Cerebellar cortex (tissue), 1 donor: ENCODE measurements at regions not wholly inside any gene's neighbourhood (a gene's known extent, or its start where the extent isn't known, plus 50 kb on each side); places are given as distances from the start of the nearest gene placed in this dataset.
A peak's percentile ranks its signal among the peaks of the same experiment; 100 is the strongest.

Source experiments
- DNase-seq: peaks from one replicate; pipeline ENCODE4 v3.0.0-alpha.2; 2015; ENCODE audit warnings: low spot score

DNA sequence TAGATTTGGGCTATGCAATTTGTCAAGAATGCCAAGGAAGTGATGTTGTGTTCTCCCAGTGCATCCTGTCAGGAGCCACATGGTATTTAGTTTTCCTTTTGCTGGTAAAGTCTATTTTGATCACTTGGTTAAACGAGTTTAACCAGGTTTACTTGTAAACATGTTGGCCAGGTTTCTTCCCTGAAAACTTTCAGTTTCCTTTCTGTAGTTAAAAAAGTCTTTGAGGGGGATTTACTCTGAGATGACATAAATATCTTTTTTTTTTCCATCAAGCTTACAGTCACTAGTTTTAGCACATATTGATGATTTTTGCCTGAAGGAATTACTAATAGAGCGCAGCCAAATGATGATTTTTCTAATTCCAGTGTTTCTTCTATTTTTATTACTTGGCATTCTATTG lies 320.5 kb downstream of the PHF14 start:
- no peak for DNase-seq

DNA sequence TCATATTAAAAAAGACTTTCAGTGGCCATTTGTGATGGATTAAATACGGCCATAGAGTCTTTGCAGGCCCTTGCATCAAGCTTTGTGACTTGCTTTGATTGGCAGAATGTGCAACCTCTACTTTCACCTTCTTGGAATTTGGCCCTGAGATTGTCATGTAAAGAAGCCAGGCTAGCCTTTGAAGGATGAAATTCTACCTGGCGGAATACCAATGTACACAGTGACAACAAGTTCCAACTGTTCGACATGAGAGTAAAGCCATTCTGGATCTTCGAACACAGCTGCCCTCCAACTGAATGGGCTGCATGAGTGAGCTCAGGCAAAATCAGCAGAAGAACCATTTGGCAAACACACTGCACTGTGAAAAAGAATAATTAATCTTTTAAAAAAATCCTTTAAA lies 321.3 kb downstream of the PHF14 start:
- DNase-seq, result no peak

DNA sequence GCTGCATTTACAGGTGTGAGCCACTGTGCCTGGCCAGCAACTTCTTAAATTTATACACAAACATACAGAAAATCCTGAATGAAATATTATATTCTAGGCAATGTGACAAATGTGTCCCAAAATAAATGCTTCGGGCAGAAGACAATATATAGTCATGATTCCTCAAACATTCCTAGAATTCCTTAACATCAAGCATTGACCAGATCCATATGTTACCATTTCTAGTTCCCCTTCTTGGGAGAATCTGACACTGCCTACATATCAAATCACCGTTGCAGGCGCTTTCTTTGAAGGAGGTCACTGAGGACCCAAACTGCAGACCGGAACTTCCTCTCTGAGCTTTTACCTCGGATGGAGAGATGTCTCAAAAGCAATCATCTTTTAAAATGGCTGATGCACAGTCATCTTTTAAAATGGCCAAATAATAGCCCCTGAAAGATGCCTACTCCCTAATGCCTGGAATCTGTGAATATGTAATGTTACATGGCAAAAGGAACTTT lies 323.5 kb downstream of the PHF14 start:
- no peak for DNase-seq

DNA sequence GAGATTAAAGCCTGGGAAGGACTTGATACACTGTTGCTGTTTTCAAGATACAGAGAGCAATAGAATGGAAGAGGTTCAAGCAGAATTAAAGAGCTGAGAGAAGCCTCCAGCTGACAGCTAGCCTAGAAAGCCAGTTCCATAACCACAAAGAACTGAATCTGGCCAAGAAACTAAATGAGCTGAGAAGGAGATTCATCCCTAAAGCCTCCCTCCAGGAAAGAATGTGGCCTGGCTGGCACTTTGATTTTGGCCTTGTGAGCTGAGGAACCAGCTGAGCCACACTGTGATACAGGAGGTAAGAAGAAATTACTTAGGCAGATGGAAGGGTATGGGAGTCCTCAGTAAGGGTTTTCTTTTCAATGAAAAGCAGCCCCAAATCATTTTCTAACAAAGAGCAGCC lies 324.1 kb downstream of the PHF14 start:
- DNase-seq, result peak; percentile 77

DNA sequence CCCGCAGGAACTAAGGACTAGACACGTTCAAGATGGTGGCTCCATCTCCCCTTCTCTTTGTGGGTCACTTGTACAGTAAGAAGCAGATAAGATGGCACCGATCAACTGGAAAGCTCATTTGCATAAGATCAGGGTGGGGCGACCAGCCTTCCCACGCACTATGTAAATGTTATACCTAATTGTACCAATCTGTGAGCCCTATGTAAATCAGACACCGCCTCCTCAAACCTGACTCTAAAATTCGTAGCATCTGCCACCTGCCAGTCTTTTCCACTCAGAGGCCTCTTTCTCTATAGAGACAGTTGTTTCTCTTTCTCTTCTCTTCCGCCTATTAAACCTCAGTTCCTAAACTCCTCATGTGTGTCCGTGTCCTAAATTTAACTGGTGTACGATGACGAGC lies 324.5 kb downstream of the PHF14 start:
- no peak for DNase-seq

DNA sequence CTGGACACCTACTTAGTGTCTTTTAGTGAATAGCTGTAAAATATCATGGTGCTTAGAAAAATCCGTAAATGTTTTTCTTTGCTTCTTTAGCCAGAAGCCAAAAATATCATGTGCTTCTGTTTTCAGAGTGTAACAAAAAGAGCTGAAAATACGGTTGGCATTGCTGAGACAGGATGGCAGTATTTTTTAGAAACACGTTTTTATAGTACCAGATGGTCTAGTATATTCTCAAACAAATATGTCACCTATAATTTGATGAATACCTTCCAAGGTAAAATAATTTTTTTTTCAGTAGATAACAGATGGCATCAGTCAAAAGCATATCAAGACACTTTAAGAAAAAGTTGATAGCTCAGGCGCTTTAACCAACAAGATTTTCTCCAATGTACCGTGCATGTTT lies 326.6 kb downstream of the PHF14 start:
- DNase-seq, result peak; percentile 85

DNA sequence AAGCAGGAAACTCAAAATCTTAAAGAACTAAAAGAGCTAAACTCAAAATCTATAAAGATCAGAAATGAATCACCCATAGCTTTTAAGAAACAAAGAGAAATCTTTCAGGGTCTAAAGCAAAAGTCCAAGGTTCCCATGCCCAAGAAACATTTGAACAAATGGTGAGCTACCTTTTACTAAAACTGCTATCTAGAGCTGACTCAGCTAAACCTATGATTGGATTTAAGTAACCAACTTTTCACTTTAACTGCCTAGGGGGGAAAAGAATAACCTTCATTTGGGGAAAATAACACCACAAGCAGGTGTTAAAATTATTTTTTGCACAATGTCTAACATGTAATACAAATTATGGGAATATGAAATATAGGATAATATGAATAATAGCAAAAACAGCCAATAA lies 328.4 kb downstream of the PHF14 start:
- DNase-seq, result no peak

DNA sequence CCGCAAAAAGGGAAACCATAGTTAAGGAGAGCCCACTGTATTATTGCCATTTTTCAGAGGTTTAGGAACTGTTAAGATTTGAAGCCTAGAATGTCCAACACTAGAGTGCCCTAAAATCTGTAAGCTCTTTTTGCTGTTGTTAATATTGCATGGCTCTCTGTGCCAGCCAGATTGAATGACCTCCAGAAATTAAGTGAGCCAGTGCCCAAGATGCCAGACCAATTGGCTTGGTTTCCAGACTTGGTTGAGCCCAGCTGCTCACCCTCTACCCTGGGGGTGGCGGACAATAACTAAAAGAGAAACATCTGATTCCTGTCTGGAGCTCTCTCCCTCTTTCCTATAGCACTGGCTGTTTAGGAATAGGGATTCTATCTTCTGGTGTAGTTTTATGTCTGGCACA lies 340.1 kb downstream of the PHF14 start:
- DNase-seq, result peak; percentile 84

DNA sequence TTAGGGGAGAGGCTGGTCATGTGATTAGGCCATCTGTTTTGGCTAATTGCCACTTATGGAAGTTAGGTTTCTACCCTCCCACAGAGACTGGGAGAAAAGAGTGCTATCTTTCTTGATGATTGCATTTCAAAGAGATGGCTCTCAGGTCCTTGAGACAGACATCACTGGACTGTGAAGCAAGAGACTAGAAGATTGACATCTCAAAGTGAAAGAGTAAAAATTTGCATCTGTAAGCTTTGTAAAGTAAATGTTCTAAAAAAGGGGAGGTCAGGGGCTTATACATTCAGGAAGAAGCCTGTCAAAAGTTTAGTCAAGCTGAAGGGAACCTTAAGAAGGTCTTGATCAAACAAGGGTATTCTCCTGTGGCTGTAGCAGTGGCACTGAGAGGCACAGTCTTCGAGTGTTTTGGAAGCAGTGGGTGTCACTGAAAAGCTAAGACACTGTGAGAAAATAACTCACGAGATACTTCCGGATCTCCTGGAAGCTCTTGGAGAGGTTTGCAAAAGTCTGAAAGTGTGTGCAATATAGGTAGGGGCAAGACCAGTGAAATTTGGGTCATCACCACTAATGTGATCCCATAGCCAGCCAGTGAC lies 342.1 kb downstream of the PHF14 start:
- no peak for DNase-seq

DNA sequence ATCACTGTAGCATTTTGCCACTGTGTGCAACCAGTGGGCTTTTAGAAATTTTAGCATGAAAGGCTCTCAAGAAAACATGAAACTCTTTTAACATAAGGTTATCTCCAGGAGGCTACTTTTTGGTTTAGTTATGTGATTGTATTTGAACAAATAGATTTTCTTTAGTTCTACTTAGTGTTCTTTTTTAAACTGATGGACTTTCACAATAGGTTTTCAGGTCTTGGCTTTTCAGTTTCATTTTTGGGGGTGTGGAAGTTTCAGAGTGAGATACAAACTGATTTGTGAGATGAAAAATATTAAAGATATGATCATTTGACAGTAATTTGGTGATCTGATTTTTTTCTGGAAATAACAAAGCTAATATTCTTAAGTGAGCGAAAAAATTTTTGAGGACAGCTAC lies 344.1 kb downstream of the PHF14 start:
- no peak for DNase-seq

DNA sequence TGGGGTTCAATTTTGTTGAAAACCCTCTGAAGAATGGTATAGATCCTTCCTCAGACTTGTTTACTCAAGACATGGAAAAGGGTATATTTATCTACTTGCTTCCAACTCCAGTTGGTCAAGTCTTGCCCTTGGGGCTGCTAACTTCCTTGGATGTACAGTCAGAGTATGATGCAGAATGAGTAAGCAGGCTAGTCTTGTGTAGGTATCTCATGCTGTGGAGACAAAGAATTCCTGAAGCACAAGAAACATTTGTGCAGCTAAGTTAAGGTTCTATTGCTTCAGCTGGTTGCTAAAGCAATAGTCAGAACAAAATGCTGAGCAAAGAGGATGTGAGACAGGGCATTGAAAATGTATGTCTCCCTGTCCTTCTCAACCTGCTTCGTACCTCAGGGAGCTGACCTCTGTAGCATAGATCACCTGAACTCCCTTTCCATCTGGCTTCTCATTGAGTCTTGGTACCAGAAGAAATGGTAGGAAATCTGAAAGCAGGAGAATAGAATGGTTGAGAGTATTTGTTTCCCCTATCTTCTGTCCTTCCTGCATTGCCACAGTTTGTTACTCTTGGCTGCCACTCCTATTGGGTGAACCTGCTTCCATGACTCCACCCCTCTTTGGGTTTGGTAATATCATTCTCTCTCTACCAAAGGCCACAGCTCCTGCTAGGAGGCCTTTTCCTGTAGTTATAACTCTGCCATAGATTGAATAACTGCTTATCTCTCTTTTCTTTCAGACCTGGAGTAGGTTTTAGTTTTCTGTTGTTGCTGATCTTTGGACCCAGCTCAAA lies 346.0 kb downstream of the PHF14 start:
- no peak for DNase-seq
